Hepatocyte (in vitro differentiated cells): ENCODE measurements at regions not wholly inside any gene's neighbourhood (a gene's known extent, or its start where the extent isn't known, plus 50 kb on each side); places are given as distances from the start of the nearest gene placed in this dataset.
A peak's percentile ranks its signal among the peaks of the same experiment; 100 is the strongest.

ENCODE experiments used
- DNase-seq: peaks from one replicate; pipeline ENCODE4 v3.0.0-alpha.2; 2016; ENCODE audit warnings: low spot score
- H2AFZ ChIP-seq: fragments of 200-600 bp; sonication (generic); 2 replicates; pipeline ENCODE4 v1.6.0; 2016; ENCODE audit warnings: antibody characterized with exemption, mild to moderate bottlenecking
- H3K27ac ChIP-seq: fragments of 200-600 bp; sonication (generic); 2 replicates; pipeline ENCODE4 v1.5.1; 2016; ENCODE audit warnings: mild to moderate bottlenecking
- H3K27me3 ChIP-seq: fragments of 200-600 bp; sonication (generic); 2 replicates; pipeline ENCODE4 v1.6.1; 2016
- H3K36me3 ChIP-seq: fragments of 200-600 bp; sonication (generic); replicated peaks from 2 replicates; pipeline ENCODE4 v1.5.1; 2016; ENCODE audit warnings: low read depth; ENCODE audit not compliant: insufficient read depth
- H3K4me1 ChIP-seq: fragments of 200-600 bp; sonication (generic); 2 replicates; pipeline ENCODE4 v1.5.1; 2016; ENCODE audit warnings: mild to moderate bottlenecking, moderate library complexity; ENCODE audit not compliant: insufficient read depth
- H3K4me2 ChIP-seq: fragments of 200-600 bp; sonication (generic); 2 replicates; pipeline ENCODE4 v1.6.0; 2016
- H3K4me3 ChIP-seq: fragments of 200-600 bp; sonication (generic); 2 replicates; pipeline ENCODE4 v1.5.1; 2016; ENCODE audit warnings: mild to moderate bottlenecking
- H3K79me2 ChIP-seq: fragments of 200-600 bp; sonication (generic); 2 replicates; pipeline ENCODE4 v1.6.0; 2017; ENCODE audit warnings: mild to moderate bottlenecking
- H3K9me2 ChIP-seq: fragments of 200-600 bp; sonication (generic); replicated peaks from 2 replicates; pipeline ENCODE4 v1.6.0; 2017; ENCODE audit warnings: mild to moderate bottlenecking; ENCODE audit not compliant: insufficient read depth
- H3K9me3 ChIP-seq: fragments of 200-600 bp; sonication (generic); 2 replicates; pipeline ENCODE4 v1.5.1; 2016; ENCODE audit warnings: low read depth, mild to moderate bottlenecking
- H4K20me1 ChIP-seq: fragments of 200-600 bp; sonication (generic); 2 replicates; pipeline ENCODE4 v1.6.0; 2016; ENCODE audit warnings: mild to moderate bottlenecking; ENCODE audit not compliant: insufficient read depth, poor library complexity, severe bottlenecking
- CTCF ChIP-seq: fragments of 200-600 bp; sonication (generic); IDR thresholded peaks from 2 replicates; pipeline ENCODE4 v1.5.1; 2016; ENCODE audit warnings: antibody characterized with exemption, mild to moderate bottlenecking; ENCODE audit not compliant: poor library complexity
- EZH2 ChIP-seq: fragments of 200-600 bp; sonication (generic); IDR thresholded peaks from 2 replicates; pipeline ENCODE4 v1.6.1; 2016; ENCODE audit warnings: antibody characterized with exemption, mild to moderate bottlenecking, borderline replicate concordance
- EZH2phosphoT487 ChIP-seq: fragments of 200-600 bp; sonication (generic); IDR thresholded peaks from one replicate; pipeline ENCODE4 v1.6.1; 2018; ENCODE audit warnings: antibody characterized with exemption, mild to moderate bottlenecking, low read depth, moderate library complexity; ENCODE audit not compliant: unreplicated experiment, severe bottlenecking
- WGBS: methylation state at CpG from one replicate; pipeline ENCODE4 v1.1.6; 2016; ENCODE audit warnings: low lambda C conversion rate; ENCODE audit errors: missing lambda C conversion rate; 5-methylcytosine and 5-hydroxymethylcytosine counted together

GRCh38 chr22:34946339-34946985, 119.5 kb upstream of the ISX start:
- H3K36me3 ChIP-seq = no peaks in the 10 kb centered on the region

GRCh38 chr22:34950489-34950888, 115.5 kb upstream of the ISX start:
- peak; percentile 35 for DNase-seq
- TF ChIP-seq EZH2 = no peak
- TF ChIP-seq CTCF = no peak
- TF ChIP-seq EZH2phosphoT487 = no peak

More at GRCh38 chr22:34946339-34946985, 119.5 kb upstream of the ISX start:
- H2AFZ ChIP-seq = no peak overlapping the region
- no peak for DNase-seq
- H3K4me3 ChIP-seq = no peak overlapping the region
- H4K20me1 ChIP-seq = no peaks in the 10 kb centered on the region
- no peak for TF ChIP-seq EZH2phosphoT487
- no peak for TF ChIP-seq EZH2
- TF ChIP-seq CTCF = no peak
- WGBS = 79% methylated on average over 5 of the region's 5 CpGs
- no peak overlapping the region for H3K27ac ChIP-seq
- H3K4me2 ChIP-seq = no peak overlapping the region
- H3K9me2 ChIP-seq = no peaks in the 10 kb centered on the region
- no peaks in the 10 kb centered on the region for H3K79me2 ChIP-seq
- no peaks in the 10 kb centered on the region for H3K27me3 ChIP-seq
- H3K4me1 ChIP-seq = no peaks in the 10 kb centered on the region
- no peaks in the 10 kb centered on the region for H3K9me3 ChIP-seq

GRCh38 chr22:34951212-34951611, 114.7 kb upstream of the ISX start:
- no peak overlapping the region for H3K27ac ChIP-seq
- no peak for DNase-seq
- H3K4me2 ChIP-seq = no peak overlapping the region
- no peak overlapping the region for H3K4me3 ChIP-seq
- no peak overlapping the region for H2AFZ ChIP-seq
- WGBS = 78% methylated on average over 3 of the region's 3 CpGs
- H3K27me3 ChIP-seq = no peaks in the 10 kb centered on the region
- H3K9me3 ChIP-seq = no peaks in the 10 kb centered on the region
- H3K4me1 ChIP-seq = no peaks in the 10 kb centered on the region
- no peak for TF ChIP-seq EZH2
- TF ChIP-seq CTCF = no peak
- no peak for TF ChIP-seq EZH2phosphoT487
- no peaks in the 10 kb centered on the region for H3K79me2 ChIP-seq
- no peaks in the 10 kb centered on the region for H4K20me1 ChIP-seq
- no peaks in the 10 kb centered on the region for H3K36me3 ChIP-seq
- no peaks in the 10 kb centered on the region for H3K9me2 ChIP-seq

More at GRCh38 chr22:34950489-34950888, 115.5 kb upstream of the ISX start:
- Histone ChIP-seq H3K4me2 (no peak overlapping the region), H2AFZ (no peak overlapping the region), H3K4me3 (no peak overlapping the region), H3K27me3 (no peaks in the 10 kb centered on the region), H3K4me1 (no peaks in the 10 kb centered on the region), H3K9me3 (no peaks in the 10 kb centered on the region), H3K36me3 (no peaks in the 10 kb centered on the region), H3K27ac (no peak overlapping the region), H3K9me2 (no peaks in the 10 kb centered on the region), H4K20me1 (no peaks in the 10 kb centered on the region), H3K79me2 (no peaks in the 10 kb centered on the region)
- WGBS = 39% methylated on average over 4 of the region's 4 CpGs
